HUDEP-2 (cell line): ENCODE measurements at regions not wholly inside any gene's neighbourhood (a gene's known extent, or its start where the extent isn't known, plus 50 kb on each side); places are given as distances from the start of the nearest gene placed in this dataset.
"Not testable (repeated sequence)": the region's sequence is repeated elsewhere in the genome, so short reads cannot be mapped to it uniquely, and the experiment has no call there.

Experiments used
- DNase-seq, 76 experiments: peaks; one replicate each; lab custom pipeline; 2025; ENCODE audit not compliant: unreplicated experiment in 76 of 76; lab: John Stamatoyannopoulos, UW

GRCh38 chr3:177610686-177611633 lies 413.7 kb upstream of the TBL1XR1 start:
- DNase-seq = no peak

GRCh38 chr3:177611752-177612334 lies 414.6 kb upstream of the TBL1XR1 start:
- no peak for DNase-seq

GRCh38 chr3:177613901-177614300 lies 416.6 kb upstream of the TBL1XR1 start:
- no peak for DNase-seq

- no peak for DNase-seq
Observed at GRCh38 chr3:177615015-177615414, 417.7 kb upstream of the TBL1XR1 start.

GRCh38 chr3:177618873-177619733 lies 421.8 kb upstream of the TBL1XR1 start:
- no peak for DNase-seq

- no peak for DNase-seq
Observed at GRCh38 chr3:177620073-177620472, 422.8 kb upstream of the TBL1XR1 start.

GRCh38 chr3:177622520-177622919 lies 425.2 kb upstream of the TBL1XR1 start:
- no peak for DNase-seq

- DNase-seq = no peak
Observed at GRCh38 chr3:177622982-177623617, 425.8 kb upstream of the TBL1XR1 start.

GRCh38 chr3:177624528-177625495 lies 427.5 kb upstream of the TBL1XR1 start:
- DNase-seq = no peak

GRCh38 chr3:177626045-177626444 lies 428.8 kb upstream of the TBL1XR1 start:
- no peak for DNase-seq

GRCh38 chr3:177628095-177628719 lies 430.9 kb upstream of the TBL1XR1 start:
- DNase-seq = not testable (repeated sequence)

- no peak for DNase-seq
Observed at GRCh38 chr3:177629276-177629675, 432.0 kb upstream of the TBL1XR1 start.

- DNase-seq = no peak
Observed at GRCh38 chr3:177633671-177634207, 436.5 kb upstream of the TBL1XR1 start.

- DNase-seq = not testable (repeated sequence)
Observed at GRCh38 chr3:177635601-177636106, 438.4 kb upstream of the TBL1XR1 start.

- DNase-seq = no peak
Observed at GRCh38 chr3:177640319-177640965, 443.2 kb upstream of the TBL1XR1 start.

GRCh38 chr3:177641206-177641605 lies 443.9 kb upstream of the TBL1XR1 start:
- DNase-seq = no peak

- no peak for DNase-seq
Observed at GRCh38 chr3:177642042-177642803, 444.9 kb upstream of the TBL1XR1 start.
